SIG-M5 treated with dmso at 0.1 percent for 504 hours (cell line): ENCODE measurements at regions not wholly inside any gene's neighbourhood (a gene's known extent, or its start where the extent isn't known, plus 50 kb on each side); places are given as distances from the start of the nearest gene placed in this dataset.

Experiments used
- DNase-seq: peaks from one replicate; lab custom pipeline; 2025; ENCODE audit not compliant: unreplicated experiment; lab: John Stamatoyannopoulos, UW

- DNase-seq, result no peak
Observed at GRCh38 chr13:107585469-107586180, 629.7 kb downstream of the LIG4 start.

GRCh38 chr13:107582171-107582570, 633.2 kb downstream of the LIG4 start:
- no peak for DNase-seq

GRCh38 chr13:107580741-107581412, 634.5 kb downstream of the LIG4 start:
- no peak for DNase-seq

GRCh38 chr13:107576430-107576829, 638.9 kb downstream of the LIG4 start:
- no peak for DNase-seq

- DNase-seq, result no peak
Observed at GRCh38 chr13:107574517-107575210, 640.7 kb downstream of the LIG4 start.

- no peak for DNase-seq
Observed at GRCh38 chr13:107573184-107573583, 642.2 kb downstream of the LIG4 start.

GRCh38 chr13:107572156-107572555, 643.2 kb downstream of the LIG4 start:
- DNase-seq, result no peak

- no peak for DNase-seq
Observed at GRCh38 chr13:107568181-107568580, 647.2 kb downstream of the LIG4 start.

- DNase-seq, result no peak
Observed at GRCh38 chr13:107563099-107563925, 652.0 kb downstream of the LIG4 start.

GRCh38 chr13:107562203-107562602, 653.1 kb downstream of the LIG4 start:
- no peak for DNase-seq

GRCh38 chr13:107554460-107554859, 660.9 kb downstream of the LIG4 start:
- no peak for DNase-seq

- no peak for DNase-seq
Observed at GRCh38 chr13:107553838-107554237, 661.5 kb downstream of the LIG4 start.

GRCh38 chr13:107551521-107551920, 663.8 kb downstream of the LIG4 start:
- DNase-seq, result no peak

- no peak for DNase-seq
Observed at GRCh38 chr13:107548338-107548737, 667.0 kb downstream of the LIG4 start.

- no peak for DNase-seq
Observed at GRCh38 chr13:107545946-107546502, 669.3 kb downstream of the LIG4 start.

- DNase-seq, result no peak
Observed at GRCh38 chr13:107534548-107534947, 680.8 kb downstream of the LIG4 start.

GRCh38 chr13:107531816-107532215, 683.5 kb downstream of the LIG4 start:
- no peak for DNase-seq

GRCh38 chr13:107531180-107531579, 684.2 kb downstream of the LIG4 start:
- no peak for DNase-seq

- DNase-seq, result no peak
Observed at GRCh38 chr13:107529035-107529434, 686.3 kb downstream of the LIG4 start.

GRCh38 chr13:107518780-107519179, 696.6 kb downstream of the LIG4 start:
- no peak for DNase-seq

- DNase-seq, result no peak
Observed at GRCh38 chr13:107518292-107518691, 697.0 kb downstream of the LIG4 start.
